ENCODE measurements at regions not wholly inside any gene's neighbourhood (a gene's known extent, or its start where the extent isn't known, plus 50 kb on each side); places are given as distances from the start of the nearest gene placed in this dataset.

- TF ChIP-seq, protein P1, sequence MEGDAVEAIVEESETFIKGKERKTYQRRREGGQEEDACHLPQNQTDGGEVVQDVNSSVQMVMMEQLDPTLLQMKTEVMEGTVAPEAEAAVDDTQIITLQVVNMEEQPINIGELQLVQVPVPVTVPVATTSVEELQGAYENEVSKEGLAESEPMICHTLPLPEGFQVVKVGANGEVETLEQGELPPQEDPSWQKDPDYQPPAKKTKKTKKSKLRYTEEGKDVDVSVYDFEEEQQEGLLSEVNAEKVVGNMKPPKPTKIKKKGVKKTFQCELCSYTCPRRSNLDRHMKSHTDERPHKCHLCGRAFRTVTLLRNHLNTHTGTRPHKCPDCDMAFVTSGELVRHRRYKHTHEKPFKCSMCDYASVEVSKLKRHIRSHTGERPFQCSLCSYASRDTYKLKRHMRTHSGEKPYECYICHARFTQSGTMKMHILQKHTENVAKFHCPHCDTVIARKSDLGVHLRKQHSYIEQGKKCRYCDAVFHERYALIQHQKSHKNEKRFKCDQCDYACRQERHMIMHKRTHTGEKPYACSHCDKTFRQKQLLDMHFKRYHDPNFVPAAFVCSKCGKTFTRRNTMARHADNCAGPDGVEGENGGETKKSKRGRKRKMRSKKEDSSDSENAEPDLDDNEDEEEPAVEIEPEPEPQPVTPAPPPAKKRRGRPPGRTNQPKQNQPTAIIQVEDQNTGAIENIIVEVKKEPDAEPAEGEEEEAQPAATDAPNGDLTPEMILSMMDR (IDR thresholded peaks at IDR 0.05; ENCODE audit: poor library complexity, severe bottlenecking) = no peak
- no peak for TF ChIP-seq REST (IDR thresholded peaks at IDR 0.05; ENCODE audit: borderline replicate concordance)
- no peak for TF ChIP-seq POLR2AphosphoS5 (IDR thresholded peaks at IDR 0.05)
- TF ChIP-seq EZH2 (IDR thresholded peaks at IDR 0.05; ENCODE audit: borderline replicate concordance, insufficient read depth, low read length, poor library complexity, severe bottlenecking) = no peak
- TF ChIP-seq EP300 (conservative IDR thresholded peaks at IDR 0.05; ENCODE audit: poor library complexity, severe bottlenecking) = no peak
These were observed 1992.3 kb downstream of the MAT2B start for GRCh38 chr5:165497707-165498106.
